NCI-H2227 (cell line): ENCODE measurements at regions not wholly inside any gene's neighbourhood (a gene's known extent, or its start where the extent isn't known, plus 50 kb on each side); places are given as distances from the start of the nearest gene placed in this dataset.
"Not testable (repeated sequence)": the region's sequence is repeated elsewhere in the genome, so short reads cannot be mapped to it uniquely, and the experiment has no call there.

ENCODE experiments used
- DNase-seq: peaks from one replicate; lab custom pipeline; 2025; ENCODE audit not compliant: unreplicated experiment; lab: John Stamatoyannopoulos, UW

DNA sequence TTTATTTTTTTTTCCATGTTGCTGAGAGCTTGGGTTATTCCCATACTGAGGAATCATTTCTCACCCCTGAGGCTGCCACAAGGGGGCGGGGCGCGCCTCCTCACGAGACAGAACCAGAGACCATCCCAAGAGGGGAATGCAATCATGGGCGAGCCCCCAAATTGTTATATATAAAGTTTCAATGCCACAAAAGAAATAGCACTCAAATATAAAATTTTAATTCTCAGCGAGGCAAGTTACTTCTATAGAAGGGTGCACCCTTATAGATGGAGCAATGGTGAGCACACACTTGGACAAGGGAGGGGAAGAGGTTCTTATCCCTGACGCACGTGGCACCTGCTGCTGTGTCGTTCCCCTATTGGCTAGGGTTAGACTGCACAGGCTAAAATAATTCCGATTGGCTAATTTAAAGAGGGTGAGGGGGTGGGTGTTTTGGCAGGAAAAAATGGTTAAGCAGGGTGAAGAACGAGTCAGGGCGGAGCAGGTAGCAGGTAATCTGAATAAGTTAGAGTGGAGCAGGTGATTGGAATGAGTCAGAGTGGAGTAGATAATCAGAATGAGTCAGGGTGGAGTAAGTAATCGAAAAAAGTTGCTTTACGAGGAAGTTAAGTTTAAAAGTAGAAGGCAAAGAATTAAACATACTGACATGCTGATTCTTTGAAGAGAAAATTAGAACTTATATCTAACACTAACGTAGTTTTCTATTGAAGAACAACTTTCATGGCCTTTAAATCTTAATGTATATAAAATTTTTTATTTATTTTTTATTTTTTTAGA is 177.5 kb downstream of the MTCL1 start:
- DNase-seq = no peak

DNA sequence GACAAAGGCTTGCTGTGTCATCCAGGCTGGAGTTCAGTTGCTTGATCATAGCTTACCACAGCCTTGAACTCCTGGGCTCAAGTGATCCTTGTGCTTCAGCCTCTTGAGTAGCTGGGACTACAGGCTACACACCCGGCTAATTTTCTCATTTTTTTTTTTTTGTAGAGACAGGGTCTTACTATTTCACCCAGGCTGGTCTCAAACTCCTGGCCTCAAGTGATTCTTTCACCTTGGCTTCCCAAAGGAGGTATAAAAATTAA is 178.0 kb downstream of the MTCL1 start:
- DNase-seq = no peak

DNA sequence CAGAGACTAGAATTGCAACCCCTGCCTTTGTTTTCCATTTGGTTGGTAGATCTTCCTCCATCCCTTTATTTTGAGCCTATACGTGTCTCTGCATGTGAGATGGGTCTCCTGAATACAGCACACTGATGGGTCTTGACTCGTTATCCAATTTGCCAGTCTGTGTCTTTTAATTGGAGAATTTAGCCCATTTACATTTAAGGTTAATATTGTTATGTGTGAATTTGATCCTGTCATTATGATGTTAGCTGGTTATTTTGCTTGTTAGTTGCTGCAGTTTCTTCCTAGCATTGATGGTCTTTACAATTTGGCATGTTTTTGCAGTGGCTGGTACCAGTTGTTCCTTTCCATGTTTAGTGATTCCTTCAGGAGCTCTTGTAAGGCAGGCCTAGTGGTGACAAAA is 182.5 kb downstream of the MTCL1 start:
- not testable (repeated sequence) for DNase-seq

DNA sequence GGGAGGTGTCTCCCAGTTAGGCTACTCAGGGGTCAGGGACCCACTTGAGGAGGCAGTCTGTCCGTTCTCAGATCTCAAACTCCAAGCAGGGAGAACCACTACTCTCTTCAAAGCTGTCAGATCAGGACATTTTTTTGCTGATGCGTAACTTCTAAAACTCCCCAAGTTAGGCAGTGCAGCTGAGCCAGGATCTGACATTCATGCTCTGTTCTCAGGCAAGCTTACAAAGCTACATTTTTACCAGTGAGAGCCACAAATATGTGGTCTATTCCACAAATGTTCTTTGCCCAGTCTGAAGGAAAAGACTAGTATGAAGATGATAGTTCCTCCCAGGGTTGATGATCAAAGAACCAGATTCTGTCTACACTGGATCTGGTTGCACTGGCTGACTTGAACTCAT is 184.1 kb downstream of the MTCL1 start:
- DNase-seq = no peak

DNA sequence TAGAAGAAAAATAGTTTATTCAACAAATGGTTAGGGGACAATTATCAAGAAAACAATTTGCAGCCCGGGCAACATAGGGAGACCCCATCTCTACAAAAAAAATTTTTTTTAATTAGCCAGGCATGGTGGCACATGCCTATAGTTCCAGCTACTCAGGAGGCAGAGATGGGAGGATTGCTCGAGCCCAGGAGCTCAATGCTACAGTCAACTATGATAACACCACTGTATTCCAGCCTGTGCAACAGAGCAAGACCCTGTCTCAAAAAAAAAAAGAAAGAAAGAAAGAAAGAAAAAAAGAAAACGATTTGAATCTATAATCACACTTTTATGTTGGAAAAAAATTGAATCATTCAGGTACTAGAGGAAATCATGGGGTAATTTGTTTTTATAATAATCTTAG is 185.1 kb downstream of the MTCL1 start:
- not testable (repeated sequence) for DNase-seq

DNA sequence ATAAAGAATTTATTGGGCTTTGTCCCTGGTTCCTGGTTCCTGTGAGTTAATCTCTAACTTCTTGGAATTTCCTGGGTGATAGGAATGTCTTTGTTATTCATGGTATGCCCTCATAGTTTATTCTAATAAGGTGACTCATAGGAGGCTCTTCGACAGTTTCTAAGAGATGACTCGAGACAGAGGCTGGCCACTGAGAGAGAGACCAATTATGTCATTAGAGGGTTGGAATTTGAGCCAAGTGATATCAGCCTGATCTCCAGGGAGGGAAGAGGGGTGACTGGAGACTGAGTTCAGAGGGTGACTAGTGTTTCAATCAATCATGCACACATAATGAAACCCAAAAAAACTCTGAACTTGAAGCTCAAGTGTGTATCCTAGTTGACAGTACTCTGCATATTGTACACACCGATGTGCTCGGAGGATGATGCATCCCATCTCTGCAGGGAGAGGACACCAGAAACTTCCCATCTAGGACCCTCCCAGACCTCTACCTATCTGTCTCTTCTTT is 185.7 kb downstream of the MTCL1 start:
- DNase-seq = peak; percentile 24

DNA sequence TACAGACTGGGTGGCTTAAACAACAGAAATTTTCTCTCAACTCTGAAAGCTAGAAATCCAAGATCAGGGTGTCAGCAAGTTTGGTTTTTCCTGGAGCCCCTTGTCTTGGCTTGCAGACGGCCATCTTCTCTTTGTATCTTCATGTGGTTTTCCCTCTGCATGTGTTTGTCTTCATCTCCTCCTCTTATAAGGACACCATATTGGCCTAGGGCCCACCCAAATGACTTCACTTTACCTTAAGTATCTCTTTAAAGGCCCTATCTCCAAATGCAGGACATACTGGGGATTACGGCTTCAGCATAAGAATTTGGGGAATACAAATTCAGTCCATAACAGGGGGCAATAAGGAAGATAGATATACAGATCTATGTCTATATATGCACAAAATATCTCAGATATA is 187.9 kb downstream of the MTCL1 start:
- no peak for DNase-seq

DNA sequence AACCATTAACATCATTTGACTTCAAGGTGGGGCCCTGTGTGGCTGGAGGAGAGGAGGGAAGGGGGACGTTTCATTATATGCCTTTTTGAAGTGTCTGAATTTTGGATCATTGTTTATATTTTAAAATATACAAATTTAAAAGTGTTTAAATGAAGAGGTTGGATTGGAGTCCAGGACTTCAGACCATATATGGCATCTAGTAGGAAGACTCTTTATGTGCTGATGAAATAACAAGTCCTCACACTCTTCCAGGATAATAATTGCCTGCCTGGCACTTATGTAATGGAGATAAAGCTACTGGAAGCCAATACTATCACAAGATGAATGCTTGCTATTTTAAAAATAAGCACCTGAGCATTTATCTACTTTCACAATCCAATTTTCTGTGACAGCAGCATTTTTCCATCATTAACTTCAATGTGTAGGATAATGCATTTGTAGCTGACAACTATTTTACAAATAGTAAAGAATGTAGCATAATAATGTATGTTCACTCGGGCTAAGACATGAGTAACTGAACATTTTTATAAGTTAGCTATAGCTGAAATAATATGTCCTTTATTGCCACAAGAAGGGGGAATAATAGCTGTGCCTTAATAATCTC is 188.4 kb downstream of the MTCL1 start:
- DNase-seq = peak; percentile 40

DNA sequence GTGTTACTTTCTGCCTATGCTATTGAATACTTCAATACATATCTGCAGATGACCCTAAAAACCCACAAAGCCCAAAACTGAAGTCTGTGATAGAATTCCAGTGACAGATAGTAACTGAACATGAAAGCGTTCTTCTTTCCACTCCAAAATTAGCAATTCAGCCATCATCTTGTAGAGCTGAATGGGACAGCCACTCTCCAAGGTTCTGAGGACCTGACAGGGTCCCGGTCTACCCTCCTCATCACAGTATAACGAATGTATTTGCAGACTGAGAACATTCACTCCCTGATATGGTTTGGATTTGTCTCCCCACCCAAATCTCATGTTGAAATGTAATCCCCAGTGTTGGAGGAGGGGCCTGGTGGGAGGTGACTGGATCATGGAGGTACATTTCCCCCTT is 189.5 kb downstream of the MTCL1 start:
- no peak for DNase-seq

DNA sequence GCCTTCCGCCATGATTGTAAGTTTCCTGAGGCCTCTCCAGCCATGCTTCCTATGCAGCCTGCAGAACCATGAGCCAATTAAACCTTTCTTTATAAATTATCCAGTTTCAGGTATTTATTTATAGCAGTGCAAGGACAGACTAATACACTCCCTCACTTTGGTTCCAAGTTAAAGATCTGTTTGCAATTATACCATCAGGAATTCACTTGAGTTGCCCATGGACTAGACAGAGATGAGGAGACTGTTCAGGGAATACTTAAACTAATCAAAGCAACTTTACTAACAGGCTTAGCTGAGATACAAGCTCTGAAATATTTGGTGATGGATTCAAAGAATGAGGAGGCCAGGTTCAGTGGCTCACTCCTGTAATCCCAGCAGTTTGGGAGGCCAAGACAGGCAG is 190.0 kb downstream of the MTCL1 start:
- DNase-seq = no peak

DNA sequence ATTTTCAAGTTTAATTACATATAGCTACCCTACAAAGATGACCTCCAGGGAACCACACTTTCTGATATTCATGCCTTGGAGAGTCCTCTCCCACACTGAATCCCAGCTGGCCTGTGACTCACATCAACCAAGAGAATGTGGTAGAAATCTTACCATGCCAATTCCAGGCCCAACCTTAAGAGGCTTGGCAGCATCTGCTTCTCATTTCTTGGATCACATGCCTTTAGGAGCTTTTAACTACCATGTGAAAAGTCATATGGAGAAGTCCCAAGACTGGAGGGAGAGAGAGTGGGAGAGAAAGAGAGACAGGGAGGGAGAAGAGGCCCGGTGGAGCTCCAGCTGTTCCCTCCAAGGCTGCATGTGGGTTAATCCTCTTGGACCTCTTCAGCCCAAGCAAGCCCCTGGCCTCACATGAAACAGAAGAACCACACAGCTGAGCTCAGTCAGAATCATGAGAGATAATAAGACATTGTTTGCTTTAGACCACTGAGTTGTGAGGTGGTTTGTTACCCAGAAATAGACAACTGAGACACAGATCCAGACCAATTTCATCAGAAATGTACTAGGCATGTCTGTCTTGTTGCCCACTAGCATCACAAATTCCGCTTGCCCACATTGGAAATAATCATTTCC is 190.7 kb downstream of the MTCL1 start:
- no peak for DNase-seq

DNA sequence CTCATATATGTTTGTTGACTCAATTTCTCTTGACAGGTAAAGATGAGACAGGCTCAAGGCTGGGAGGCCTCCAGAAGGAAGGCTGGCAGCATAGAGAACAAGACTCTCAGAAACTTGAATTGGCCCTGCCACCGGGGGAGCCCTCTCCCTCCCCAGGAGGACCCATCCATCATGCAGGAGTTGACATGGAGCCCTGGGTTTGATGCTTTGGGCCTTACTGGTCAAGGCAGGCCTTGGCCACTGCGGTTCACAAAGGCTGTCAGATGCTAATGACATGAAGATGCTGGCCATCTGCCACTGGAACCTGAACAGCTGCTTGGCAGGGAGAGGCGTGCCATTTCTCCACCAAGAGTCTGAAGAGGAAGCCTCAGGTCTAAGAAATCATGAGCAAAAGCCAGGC is 193.6 kb downstream of the MTCL1 start:
- DNase-seq = no peak

DNA sequence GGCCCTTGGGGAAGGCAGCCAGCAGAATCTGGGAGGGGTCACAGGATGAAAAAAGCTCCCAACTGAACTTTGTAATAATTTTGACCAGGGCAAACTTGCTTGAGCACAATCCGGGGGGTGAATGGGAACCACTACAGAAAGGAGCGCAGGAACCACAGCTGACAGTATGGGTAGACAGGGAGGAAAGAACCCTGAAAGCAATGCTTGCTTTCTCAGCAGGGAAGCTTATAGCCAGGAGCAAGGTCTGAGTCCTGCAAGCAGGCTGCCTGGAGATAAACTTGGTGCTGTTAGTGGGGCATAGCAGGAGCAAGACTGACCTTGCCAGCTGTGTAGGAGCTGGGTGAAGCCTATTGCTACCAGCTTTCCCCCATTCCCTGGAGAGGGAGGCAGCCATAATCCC is 195.2 kb downstream of the MTCL1 start:
- DNase-seq = no peak

DNA sequence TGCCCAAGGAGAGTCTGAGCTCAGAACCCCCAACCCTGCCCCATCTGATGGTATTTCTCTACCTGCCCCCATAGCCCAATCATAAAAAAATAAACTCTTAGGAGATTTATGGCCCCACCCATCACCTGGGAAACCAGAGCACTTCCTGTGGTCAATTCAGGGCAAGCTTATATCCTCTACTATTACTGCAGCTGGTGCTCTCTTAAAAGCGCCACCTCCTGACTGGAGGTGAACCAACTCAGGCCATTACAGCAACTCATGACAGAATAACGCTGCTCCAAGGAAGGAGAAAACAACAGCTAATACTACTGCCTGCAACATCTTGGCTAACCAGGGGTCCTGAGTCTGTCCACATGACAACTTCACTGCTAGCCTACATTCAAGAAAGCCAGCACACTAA is 195.7 kb downstream of the MTCL1 start:
- DNase-seq = no peak

DNA sequence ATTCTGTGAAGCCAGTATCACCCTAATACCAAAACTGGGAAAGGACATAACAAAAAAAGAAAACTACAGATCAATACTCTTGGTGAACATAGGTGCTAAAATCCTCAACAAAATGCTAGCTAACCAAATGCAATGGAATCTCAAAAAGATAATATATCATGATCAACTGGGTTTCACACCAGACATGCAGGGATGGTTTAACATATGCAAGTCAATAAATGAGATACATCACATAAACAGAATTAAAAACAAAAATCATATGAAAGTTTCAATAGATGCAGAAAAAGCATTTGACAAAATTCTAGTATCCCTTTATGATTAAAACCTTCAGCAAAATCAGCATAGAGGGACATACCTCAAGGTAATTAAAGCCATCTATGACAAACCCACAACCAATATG is 198.2 kb upstream of the NDUFV2 start:
- DNase-seq = no peak

DNA sequence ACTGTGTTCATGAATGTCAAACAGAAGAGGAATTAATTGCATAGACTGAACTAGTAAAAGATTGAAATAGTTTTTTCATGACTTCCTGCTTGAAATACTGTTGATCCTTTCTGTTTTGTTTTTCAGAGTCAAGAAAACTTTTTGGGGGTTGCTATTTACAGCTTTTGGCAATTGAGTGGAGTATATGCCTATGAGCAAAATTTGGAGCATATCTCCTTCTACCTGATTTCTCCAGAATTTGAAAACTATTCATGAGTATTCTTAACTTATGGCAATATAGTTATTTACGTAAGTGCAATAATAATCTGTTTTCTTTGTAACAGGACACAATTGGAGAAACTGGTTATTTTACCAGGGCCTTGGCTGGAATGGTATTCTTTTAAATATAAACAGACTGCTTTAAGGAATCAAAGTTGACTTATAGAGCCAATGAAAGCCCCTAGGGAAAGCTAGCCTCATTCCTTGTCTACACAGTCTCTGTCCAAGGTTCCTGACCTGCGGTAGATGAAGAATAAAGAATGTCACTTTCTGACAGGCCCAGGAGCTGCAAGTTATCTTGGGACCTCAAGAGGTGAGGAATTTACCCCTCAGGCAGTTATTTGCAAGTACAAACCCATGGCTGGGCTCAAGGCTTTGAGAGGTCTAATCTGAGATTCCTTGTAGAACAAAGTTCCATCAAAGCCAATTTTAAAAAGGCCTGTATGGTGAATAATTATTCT is 193.5 kb upstream of the NDUFV2 start:
- no peak for DNase-seq

DNA sequence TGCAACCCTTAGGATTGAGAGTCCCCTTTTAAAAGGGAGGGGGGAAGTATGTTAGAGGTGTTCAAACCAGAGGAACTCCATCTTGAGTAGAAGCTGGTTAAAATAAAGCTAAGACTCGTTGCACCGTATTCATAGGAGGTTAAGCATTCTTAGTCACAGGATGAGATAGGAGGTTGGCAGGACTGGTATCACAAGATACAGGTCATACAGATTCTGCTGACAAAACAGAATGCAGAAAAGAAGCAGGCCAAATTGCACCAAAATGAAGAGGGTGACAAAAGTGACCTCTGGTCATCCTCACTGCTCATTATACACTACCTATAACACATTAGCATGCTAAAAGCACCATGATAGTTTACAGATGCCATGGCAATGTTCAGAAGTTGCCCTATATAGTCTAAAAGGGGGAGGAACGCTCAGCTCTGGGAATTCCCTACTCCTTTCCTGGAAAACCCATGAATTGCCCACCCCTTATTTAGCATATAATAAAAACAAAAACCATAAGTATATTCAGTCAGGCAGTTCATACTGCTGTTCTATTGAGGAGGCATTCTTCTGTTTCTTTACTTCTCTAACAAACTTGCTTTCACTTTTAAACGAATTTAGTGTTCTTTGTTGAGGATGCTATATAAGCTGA is 192.2 kb upstream of the NDUFV2 start:
- DNase-seq = no peak

DNA sequence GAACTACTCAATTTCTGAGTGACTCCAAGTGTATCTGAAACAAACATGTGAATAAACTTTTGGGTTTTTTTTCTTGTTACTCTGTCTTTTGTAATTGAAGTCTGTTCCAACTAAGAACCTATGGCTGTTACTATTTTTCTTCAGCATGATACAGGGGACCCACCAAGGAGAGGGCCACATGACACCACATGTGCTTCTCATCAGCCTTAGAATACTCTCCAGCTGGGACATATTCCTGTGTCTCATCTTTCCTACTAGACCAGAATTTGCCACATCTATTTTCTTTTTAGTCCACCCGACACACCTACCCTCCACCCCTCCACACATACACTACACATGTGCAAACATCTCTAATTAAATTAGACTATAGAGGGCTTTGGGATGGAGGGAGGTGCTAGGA is 191.7 kb upstream of the NDUFV2 start:
- no peak for DNase-seq

DNA sequence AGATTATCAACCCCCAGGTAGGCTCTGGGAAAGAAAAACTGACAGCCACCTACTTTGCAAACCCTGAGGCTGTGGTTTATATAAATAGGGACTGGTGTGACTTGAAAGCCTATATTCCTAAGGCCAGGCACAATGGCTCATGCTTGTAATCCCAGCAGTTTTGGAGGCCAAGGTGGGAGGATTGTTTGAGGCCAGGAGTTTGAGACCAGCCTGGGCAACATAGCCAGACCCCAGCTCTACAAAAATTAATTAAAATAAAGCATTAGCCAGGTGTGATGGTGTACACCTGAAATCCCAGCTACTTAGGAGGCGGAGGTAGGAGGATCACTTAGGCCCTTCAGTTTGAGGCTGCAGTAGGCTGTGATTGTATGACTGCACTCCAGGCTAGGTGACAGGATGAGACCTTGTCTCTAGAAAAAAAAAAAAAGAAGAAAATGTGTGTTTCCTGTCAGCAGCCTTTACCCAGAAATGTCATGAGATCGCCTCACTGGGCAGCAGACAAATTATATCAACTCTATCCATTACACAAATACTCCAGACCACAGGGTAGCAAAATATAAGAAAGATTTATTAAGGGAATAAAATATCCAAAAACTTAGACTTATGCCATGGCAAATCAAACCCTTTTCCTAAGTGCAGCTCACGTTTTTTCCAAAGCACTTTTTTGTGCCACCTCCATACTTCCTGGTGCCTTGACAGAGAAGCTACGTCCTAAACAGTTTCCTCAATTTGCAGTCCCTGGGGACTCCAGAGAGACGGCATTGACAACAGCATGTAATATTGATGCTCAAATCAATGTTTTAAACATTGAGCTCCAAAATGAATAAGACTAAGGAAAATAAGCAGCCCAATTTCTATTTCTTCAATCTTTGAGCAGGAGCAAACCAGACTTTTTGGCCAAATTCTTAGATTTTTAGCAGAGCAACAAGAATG is 190.8 kb upstream of the NDUFV2 start:
- DNase-seq = no peak
